GM12892 (cell line): ENCODE measurements at regions not wholly inside any gene's neighbourhood (a gene's known extent, or its start where the extent isn't known, plus 50 kb on each side); places are given as distances from the start of the nearest gene placed in this dataset.

Source experiments
- POLR2A ChIP-seq: IDR thresholded peaks from 2 replicates; pipeline ENCODE4 v1.6.1; 2011; ENCODE audit warnings: low read depth, low read length, control low read depth
- TAF1 ChIP-seq: IDR thresholded peaks from 2 replicates; pipeline ENCODE4 v1.6.1; 2011; ENCODE audit warnings: low read depth, mild to moderate bottlenecking, control low read depth, low read length, borderline replicate concordance

GRCh38 chr10:126730856-126731609 lies 60.5 kb upstream of the C10orf90 start:
- TF ChIP-seq TAF1 (no peak), POLR2A (no peak)
